Left hindlimb (tissue), 1 donor: ENCODE measurements at regions not wholly inside any gene's neighbourhood (a gene's known extent, or its start where the extent isn't known, plus 50 kb on each side); places are given as distances from the start of the nearest gene placed in this dataset.
"Not testable (repeated sequence)": the region's sequence is repeated elsewhere in the genome, so short reads cannot be mapped to it uniquely, and the experiment has no call there.

ENCODE experiments used
- DNase-seq: peaks from one replicate; pipeline ENCODE4 v3.0.0-alpha.2; 2018

GRCh38 chr15:56568466-56569167, 103.7 kb upstream of the MNS1 start:
- no peak for DNase-seq

- no peak for DNase-seq
Measured at GRCh38 chr15:56557415-56557814, 92.5 kb upstream of the MNS1 start.

- DNase-seq: no peak
Measured at GRCh38 chr15:56553486-56553885, 88.5 kb upstream of the MNS1 start.

- DNase-seq: no peak
Measured at GRCh38 chr15:56552659-56553058, 87.7 kb upstream of the MNS1 start.

- not testable (repeated sequence) for DNase-seq
Measured at GRCh38 chr15:56540570-56540969, 75.6 kb upstream of the MNS1 start.

- not testable (repeated sequence) for DNase-seq
Measured at GRCh38 chr15:56540157-56540556, 75.2 kb upstream of the MNS1 start.

- DNase-seq: no peak
Measured at GRCh38 chr15:56538901-56539545, 74.1 kb upstream of the MNS1 start.

- peak; percentile 73 for DNase-seq
Measured at GRCh38 chr15:56537881-56538280, 72.9 kb upstream of the MNS1 start.

- no peak for DNase-seq
Measured at GRCh38 chr15:56534728-56535127, 69.8 kb upstream of the MNS1 start.

- DNase-seq: no peak
Measured at GRCh38 chr15:56533731-56534403, 68.9 kb upstream of the MNS1 start.

GRCh38 chr15:56532721-56533460, 68.0 kb upstream of the MNS1 start:
- peak; percentile 33 for DNase-seq

- DNase-seq: no peak
Measured at GRCh38 chr15:56530157-56530556, 65.2 kb upstream of the MNS1 start.

- no peak for DNase-seq
Measured at GRCh38 chr15:56528136-56528535, 63.2 kb upstream of the MNS1 start.

GRCh38 chr15:56524915-56525314, 60.0 kb upstream of the MNS1 start:
- no peak for DNase-seq

- DNase-seq: no peak
Measured at GRCh38 chr15:56523521-56523920, 58.6 kb upstream of the MNS1 start.

- no peak for DNase-seq
Measured at GRCh38 chr15:56519000-56519399, 54.1 kb upstream of the MNS1 start.
